ENCODE measurements at regions not wholly inside any gene's neighbourhood (a gene's known extent, or its start where the extent isn't known, plus 50 kb on each side); places are given as distances from the start of the nearest gene placed in this dataset.

- Histone ChIP-seq H3K4me1 (ENCODE audit: insufficient read depth, low read length) (no peaks in the 10 kb centered on the region), H2AFZ (ENCODE audit: low read depth, low read length) (no peak overlapping the region), H4K20me1 (ENCODE audit: insufficient read depth, low read length) (no peaks in the 10 kb centered on the region), H3K4me3 (ENCODE audit: low read depth in 1 of 2, low read length in 2 of 2) (no peak overlapping the region), H3K4me2 (ENCODE audit: insufficient read depth, low read length) (no peak overlapping the region), H3K9me3 (ENCODE audit: insufficient read depth, low read length, severe bottlenecking) (no peaks in the 10 kb centered on the region), H3K27me3 (ENCODE audit: insufficient read depth, low read length, poor library complexity) (no peaks in the 10 kb centered on the region), H3K27ac (ENCODE audit: low read length) (no peak overlapping the region), H3K79me2 (ENCODE audit: insufficient read depth, low read length) (no peaks in the 10 kb centered on the region), H3K9ac (ENCODE audit: low read depth, low read length) (no peak overlapping the region), H3K36me3 (ENCODE audit: insufficient read depth, low read length) (no peaks in the 10 kb centered on the region)
- DNase-seq (no peak), ATAC-seq (ENCODE audit: insufficient read depth, low read depth) (no peak)
- TF ChIP-seq EZH2 (IDR thresholded peaks at IDR 0.05; ENCODE audit: borderline replicate concordance, low read depth, low read length, severe bottlenecking) (no peak), CTCF (IDR thresholded peaks at IDR 0.05; ENCODE audit: borderline replicate concordance, extremely low read depth, low read length, poor library complexity, severe bottlenecking) (no peak)
These were observed 198.9 kb downstream of the ADCYAP1 start for GRCh38 chr18:1103537-1103936.

DNA sequence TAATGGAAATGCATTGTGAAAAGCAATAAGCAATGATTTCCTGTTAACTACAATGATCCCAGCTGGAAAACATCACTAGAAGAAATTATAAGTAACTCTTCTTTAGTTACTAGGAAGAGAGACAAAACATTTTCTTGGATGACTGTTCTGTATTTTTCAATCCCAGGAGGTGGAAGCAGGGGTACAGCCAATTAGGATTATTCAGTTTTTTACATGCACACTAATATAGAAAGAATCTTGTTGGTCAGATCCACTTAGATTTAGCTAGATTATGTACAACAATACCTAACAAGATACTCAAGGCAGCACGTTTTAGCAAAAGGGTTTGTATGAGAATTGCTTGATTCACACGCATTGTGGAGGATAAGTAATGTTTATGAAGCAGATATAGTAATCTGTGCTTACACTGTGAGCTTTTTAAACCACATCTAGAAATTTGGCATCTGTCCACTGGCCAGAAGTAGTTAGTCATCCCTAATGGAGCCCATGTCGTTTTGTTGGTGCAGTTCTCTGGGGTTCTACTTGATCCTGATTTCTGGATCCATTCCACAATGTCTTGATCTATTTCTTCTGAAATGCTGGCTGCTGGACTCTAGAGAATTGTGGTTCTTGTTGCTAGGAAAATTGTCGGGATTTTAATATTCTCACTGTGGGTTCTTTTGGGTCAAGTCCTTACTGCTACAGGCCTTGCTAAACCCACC is 199.7 kb downstream of the ADCYAP1 start:
- no peak overlapping the region for H3K27ac ChIP-seq (ENCODE audit: low read length)
- no peaks in the 10 kb centered on the region for H4K20me1 ChIP-seq (ENCODE audit: insufficient read depth, low read length)
- no peak overlapping the region for H2AFZ ChIP-seq (ENCODE audit: low read depth, low read length)
- no peaks in the 10 kb centered on the region for H3K4me1 ChIP-seq (ENCODE audit: insufficient read depth, low read length)
- no peak for ATAC-seq (ENCODE audit: insufficient read depth, low read depth)
- H3K9ac ChIP-seq (ENCODE audit: low read depth, low read length), result no peak overlapping the region
- H3K4me3 ChIP-seq (ENCODE audit: low read depth in 1 of 2, low read length in 2 of 2), result no peak overlapping the region
- no peaks in the 10 kb centered on the region for H3K27me3 ChIP-seq (ENCODE audit: insufficient read depth, low read length, poor library complexity)
- TF ChIP-seq EZH2 (IDR thresholded peaks at IDR 0.05; ENCODE audit: borderline replicate concordance, low read depth, low read length, severe bottlenecking) (no peak), CTCF (IDR thresholded peaks at IDR 0.05; ENCODE audit: borderline replicate concordance, extremely low read depth, low read length, poor library complexity, severe bottlenecking) (no peak)
- H3K79me2 ChIP-seq (ENCODE audit: insufficient read depth, low read length), result no peaks in the 10 kb centered on the region
- no peaks in the 10 kb centered on the region for H3K9me3 ChIP-seq (ENCODE audit: insufficient read depth, low read length, severe bottlenecking)
- H3K36me3 ChIP-seq (ENCODE audit: insufficient read depth, low read length), result no peaks in the 10 kb centered on the region
- no peak overlapping the region for H3K4me2 ChIP-seq (ENCODE audit: insufficient read depth, low read length)
- no peak for DNase-seq

GRCh38 chr18:1124495-1124894 is 219.8 kb downstream of the ADCYAP1 start:
- H3K36me3 ChIP-seq (ENCODE audit: insufficient read depth, low read length), result no peaks in the 10 kb centered on the region
- H3K9ac ChIP-seq (ENCODE audit: low read depth, low read length), result no peak overlapping the region
- ATAC-seq (ENCODE audit: insufficient read depth, low read depth) (no peak), DNase-seq (no peak)
- H3K79me2 ChIP-seq (ENCODE audit: insufficient read depth, low read length), result no peaks in the 10 kb centered on the region
- H3K4me3 ChIP-seq (ENCODE audit: low read depth in 1 of 2, low read length in 2 of 2), result no peak overlapping the region
- H3K9me3 ChIP-seq (ENCODE audit: insufficient read depth, low read length, severe bottlenecking), result no peaks in the 10 kb centered on the region
- H3K27me3 ChIP-seq (ENCODE audit: insufficient read depth, low read length, poor library complexity), result no peaks in the 10 kb centered on the region
- TF ChIP-seq CTCF (IDR thresholded peaks at IDR 0.05; ENCODE audit: borderline replicate concordance, extremely low read depth, low read length, poor library complexity, severe bottlenecking), result no peak
- no peak for TF ChIP-seq EZH2 (IDR thresholded peaks at IDR 0.05; ENCODE audit: borderline replicate concordance, low read depth, low read length, severe bottlenecking)
- H3K4me2 ChIP-seq (ENCODE audit: insufficient read depth, low read length), result no peak overlapping the region
- H2AFZ ChIP-seq (ENCODE audit: low read depth, low read length), result no peak overlapping the region
- no peaks in the 10 kb centered on the region for H3K4me1 ChIP-seq (ENCODE audit: insufficient read depth, low read length)
- H4K20me1 ChIP-seq (ENCODE audit: insufficient read depth, low read length), result no peaks in the 10 kb centered on the region
- no peak overlapping the region for H3K27ac ChIP-seq (ENCODE audit: low read length)

Data from DND-41 (cell line).